HTR-8/SVneo (cell line): ENCODE measurements at regions not wholly inside any gene's neighbourhood (a gene's known extent, or its start where the extent isn't known, plus 50 kb on each side); places are given as distances from the start of the nearest gene placed in this dataset.

Experiments used
- DNase-seq: peaks from one replicate; pipeline ENCODE4 v3.0.0; 2011; ENCODE audit warnings: low spot score, mixed read lengths; ENCODE audit not compliant: insufficient read length
- FAIRE-seq: peaks from 2 replicates; lab custom pipeline; 2011; peaks lifted over from hg19 to GRCh38; lab: Jason Lieb, UNC

GRCh38 chr13:75946536-75947284 is 310.6 kb downstream of the LMO7 start:
- FAIRE-seq (no peak), DNase-seq (no peak)

DNA sequence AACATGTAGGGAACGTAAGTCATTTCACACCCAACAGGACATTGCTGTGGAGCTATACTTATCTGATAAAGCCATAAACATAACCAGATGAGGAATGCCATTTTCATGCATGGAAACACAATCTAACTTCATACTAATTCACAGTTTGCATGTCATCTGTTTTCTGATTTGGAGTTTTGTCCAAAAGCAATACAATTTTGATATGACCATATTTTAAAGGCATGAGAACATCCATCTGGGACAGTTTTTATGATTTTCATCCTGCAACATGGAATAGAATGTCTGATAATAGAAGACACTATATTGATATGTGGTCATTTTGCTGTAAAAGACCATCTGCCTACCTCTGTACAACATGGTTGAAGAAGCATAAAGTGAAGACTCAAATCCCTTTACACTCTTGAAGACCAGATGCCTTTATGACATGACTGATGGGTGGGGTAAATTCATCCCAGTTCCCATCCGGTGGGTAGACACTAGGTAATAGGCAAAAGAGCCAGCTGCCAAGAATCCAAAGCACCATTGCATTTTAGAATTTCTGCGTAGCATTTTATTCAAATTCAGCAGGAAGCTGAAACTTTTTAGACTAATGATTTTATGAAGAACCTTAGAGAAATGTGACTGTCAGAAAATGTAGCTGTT is 309.8 kb downstream of the LMO7 start:
- FAIRE-seq (no peak), DNase-seq (no peak)

- FAIRE-seq: no peak
- no peak for DNase-seq
These were observed 302.9 kb downstream of the LMO7 start for GRCh38 chr13:75938811-75939560.

DNA sequence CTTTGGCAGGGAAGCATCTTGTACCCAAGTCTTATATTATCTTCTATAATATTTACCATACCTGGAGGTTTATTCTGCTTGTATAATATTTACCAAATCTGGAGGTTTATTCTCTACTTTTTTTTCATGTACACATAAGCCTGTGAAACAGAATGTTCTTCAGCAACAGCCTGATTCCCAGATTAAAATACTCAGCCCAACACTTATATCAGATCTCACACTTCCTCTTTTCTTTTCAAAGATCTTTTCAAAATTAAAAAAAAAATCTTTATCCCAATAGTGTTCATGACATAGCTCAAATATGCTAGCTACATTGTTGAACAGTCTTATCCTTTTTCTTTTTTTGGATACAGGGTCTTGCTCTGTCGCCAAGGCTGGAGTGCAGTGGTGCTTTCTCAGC is 300.7 kb downstream of the LMO7 start:
- DNase-seq (no peak), FAIRE-seq (no peak)

DNA sequence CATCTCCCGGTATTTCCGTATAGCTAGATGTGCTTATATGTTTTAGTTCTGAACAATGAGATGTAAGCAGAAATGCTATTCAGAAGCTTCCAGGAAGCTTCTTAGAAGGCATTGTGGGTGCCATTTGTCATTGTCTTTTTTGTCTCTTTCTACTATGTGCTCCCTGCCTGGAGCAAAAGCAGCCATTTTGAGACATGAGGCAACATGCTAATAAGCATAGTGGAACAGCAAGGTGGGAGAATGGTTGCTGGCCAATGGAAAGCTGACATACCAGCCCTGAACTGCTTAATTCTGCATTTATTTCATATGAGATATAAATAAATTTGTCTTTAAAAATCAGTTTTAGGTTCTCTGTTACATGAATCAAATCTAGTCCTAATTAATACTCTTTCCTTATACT is 299.7 kb downstream of the LMO7 start:
- FAIRE-seq (no peak), DNase-seq (no peak)

DNA sequence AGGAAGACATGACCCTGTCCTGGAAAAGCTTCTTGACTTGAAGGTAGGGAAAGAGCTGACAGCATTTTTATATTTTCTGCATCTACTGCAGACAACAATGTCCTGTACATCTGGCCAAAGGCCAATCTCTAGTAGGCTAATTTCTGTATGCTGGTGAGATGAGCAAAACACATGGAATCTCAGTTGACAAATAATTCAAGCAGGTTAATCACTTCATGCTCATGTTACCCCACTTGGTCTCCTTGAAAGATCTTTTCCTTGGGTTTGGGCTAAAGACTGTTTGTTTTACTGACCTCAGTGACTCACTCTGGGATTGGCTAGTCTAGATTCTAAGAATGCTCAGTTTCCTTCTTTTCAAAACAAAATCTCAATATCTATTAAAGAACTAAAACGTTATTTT is 298.8 kb downstream of the LMO7 start:
- DNase-seq: no peak
- no peak for FAIRE-seq

GRCh38 chr13:75932636-75933035 is 296.5 kb downstream of the LMO7 start:
- DNase-seq: no peak
- no peak for FAIRE-seq

DNA sequence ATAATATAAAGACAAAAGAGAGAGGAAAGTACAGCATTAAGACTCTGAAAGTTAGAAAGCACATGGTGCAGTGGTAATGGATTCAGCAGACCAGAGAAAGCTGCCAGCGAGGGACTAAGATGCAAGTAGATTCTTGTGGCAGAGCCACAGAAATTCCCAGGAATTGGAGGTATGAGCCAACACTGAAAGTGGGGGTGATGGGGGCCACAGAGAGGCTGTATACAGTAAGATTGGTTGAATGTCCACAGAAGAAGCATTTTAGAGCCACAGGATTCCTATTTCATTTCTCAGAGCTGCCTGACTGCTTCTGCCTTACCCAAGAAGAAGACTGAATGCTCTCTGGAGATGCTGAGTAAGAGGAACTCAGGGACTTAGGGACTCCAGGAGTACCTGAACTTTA is 295.0 kb downstream of the LMO7 start:
- FAIRE-seq (no peak), DNase-seq (no peak)

- no peak for FAIRE-seq
- DNase-seq: no peak
These were observed 292.9 kb downstream of the LMO7 start for GRCh38 chr13:75929076-75929475.

GRCh38 chr13:75927183-75927669 is 291.1 kb downstream of the LMO7 start:
- FAIRE-seq (no peak), DNase-seq (no peak)

- DNase-seq (no peak), FAIRE-seq (no peak)
These were observed 284.4 kb downstream of the LMO7 start for GRCh38 chr13:75920536-75920935.

DNA sequence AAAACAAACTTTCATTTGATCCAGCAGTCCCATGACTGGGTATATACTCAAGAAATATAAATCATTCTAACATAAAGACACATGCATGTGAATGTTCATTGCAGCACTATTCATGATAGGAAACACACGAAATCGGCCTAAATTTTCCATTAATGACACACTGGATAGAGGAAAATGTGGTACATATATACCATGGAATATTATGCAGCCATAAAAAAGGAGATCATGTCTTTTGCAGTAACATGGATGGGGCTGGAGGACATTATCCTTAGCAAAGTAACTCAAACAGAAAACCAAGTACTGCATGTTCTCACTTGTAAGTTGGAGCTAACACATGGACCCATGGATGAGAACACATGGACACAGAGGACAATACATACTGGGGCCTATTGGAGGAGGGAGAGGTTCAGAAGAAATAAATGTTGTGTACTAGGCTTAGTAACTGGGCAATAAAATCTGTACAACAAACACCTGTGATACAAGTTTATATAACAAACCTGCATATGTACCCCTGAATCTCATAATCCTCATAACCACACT is 283.6 kb downstream of the LMO7 start:
- FAIRE-seq: no peak
- no peak for DNase-seq

DNA sequence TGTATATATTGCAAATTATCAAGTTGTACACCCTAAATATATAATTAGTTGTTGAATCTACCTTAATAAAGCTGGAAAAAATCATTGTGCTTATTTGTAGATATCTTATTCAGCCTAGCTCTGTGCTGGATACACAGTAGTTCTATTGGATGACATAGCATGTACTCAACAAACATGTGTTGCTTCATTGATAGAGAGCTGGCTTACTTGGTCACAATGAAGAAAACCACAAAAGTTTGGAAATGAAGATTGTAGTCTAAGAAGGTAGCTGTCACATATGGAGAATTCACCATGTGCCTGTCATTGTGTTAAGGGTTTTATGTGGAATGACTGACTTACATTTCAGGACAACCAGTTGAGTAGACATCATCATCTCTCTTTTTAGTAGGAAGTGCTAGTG is 278.9 kb downstream of the LMO7 start:
- no peak for FAIRE-seq
- DNase-seq: no peak

- FAIRE-seq (no peak), DNase-seq (no peak)
These were observed 277.8 kb downstream of the LMO7 start for GRCh38 chr13:75913925-75914324.

DNA sequence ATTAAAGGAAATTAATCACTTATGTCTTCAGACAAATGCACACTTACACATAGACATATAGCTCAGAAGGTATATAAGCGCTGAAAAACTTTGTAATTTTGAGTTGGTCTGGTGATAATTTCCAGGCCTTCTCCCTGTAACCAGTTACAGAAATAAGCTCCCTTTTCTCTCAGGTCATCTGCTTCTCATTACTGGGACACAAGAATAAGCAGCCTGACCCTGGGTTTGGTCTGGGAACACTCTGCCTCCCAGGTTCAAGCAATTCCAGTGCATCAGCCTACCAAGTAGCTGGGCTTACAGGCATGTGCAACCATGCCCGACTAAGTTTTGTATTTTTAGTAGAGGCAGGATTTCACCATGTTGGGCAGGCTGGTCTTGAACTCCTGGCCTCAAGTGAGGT is 274.5 kb downstream of the LMO7 start:
- DNase-seq (no peak), FAIRE-seq (no peak)
